ENCODE measurements at regions not wholly inside any gene's neighbourhood (a gene's known extent, or its start where the extent isn't known, plus 50 kb on each side); places are given as distances from the start of the nearest gene placed in this dataset.

GRCh38 chr1:219703368-219703639, 90.4 kb upstream of the ZC3H11B start:
- no peak for TF ChIP-seq CTCF (conservative IDR thresholded peaks at IDR 0.05)

GRCh38 chr1:219701476-219701875, 88.6 kb upstream of the ZC3H11B start:
- TF ChIP-seq CTCF (conservative IDR thresholded peaks at IDR 0.05) = no peak
- no peak overlapping the region for H3K27ac ChIP-seq

More at GRCh38 chr1:219703368-219703639, 90.4 kb upstream of the ZC3H11B start:
- H3K27ac ChIP-seq = no peak overlapping the region

GRCh38 chr1:219699870-219700269, 87.0 kb upstream of the ZC3H11B start:
- TF ChIP-seq CTCF (conservative IDR thresholded peaks at IDR 0.05) = no peak
- no peak overlapping the region for H3K27ac ChIP-seq

GRCh38 chr1:219697682-219698081, 84.8 kb upstream of the ZC3H11B start:
- no peak for TF ChIP-seq CTCF (conservative IDR thresholded peaks at IDR 0.05)
- no peak overlapping the region for H3K27ac ChIP-seq

GRCh38 chr1:219692981-219693380, 80.1 kb upstream of the ZC3H11B start:
- no peak for TF ChIP-seq CTCF (conservative IDR thresholded peaks at IDR 0.05)
- H3K27ac ChIP-seq = no peak overlapping the region

GRCh38 chr1:219689774-219690173, 76.9 kb upstream of the ZC3H11B start:
- H3K27ac ChIP-seq = no peak overlapping the region
- no peak for TF ChIP-seq CTCF (conservative IDR thresholded peaks at IDR 0.05)

GRCh38 chr1:219687779-219688178, 74.9 kb upstream of the ZC3H11B start:
- no peak overlapping the region for H3K27ac ChIP-seq
- no peak for TF ChIP-seq CTCF (conservative IDR thresholded peaks at IDR 0.05)

GRCh38 chr1:219686171-219686570, 73.3 kb upstream of the ZC3H11B start:
- H3K27ac ChIP-seq = no peak overlapping the region
- TF ChIP-seq CTCF (conservative IDR thresholded peaks at IDR 0.05) = no peak
